ENCODE measurements at regions not wholly inside any gene's neighbourhood (a gene's known extent, or its start where the extent isn't known, plus 50 kb on each side); places are given as distances from the start of the nearest gene placed in this dataset.

DNA sequence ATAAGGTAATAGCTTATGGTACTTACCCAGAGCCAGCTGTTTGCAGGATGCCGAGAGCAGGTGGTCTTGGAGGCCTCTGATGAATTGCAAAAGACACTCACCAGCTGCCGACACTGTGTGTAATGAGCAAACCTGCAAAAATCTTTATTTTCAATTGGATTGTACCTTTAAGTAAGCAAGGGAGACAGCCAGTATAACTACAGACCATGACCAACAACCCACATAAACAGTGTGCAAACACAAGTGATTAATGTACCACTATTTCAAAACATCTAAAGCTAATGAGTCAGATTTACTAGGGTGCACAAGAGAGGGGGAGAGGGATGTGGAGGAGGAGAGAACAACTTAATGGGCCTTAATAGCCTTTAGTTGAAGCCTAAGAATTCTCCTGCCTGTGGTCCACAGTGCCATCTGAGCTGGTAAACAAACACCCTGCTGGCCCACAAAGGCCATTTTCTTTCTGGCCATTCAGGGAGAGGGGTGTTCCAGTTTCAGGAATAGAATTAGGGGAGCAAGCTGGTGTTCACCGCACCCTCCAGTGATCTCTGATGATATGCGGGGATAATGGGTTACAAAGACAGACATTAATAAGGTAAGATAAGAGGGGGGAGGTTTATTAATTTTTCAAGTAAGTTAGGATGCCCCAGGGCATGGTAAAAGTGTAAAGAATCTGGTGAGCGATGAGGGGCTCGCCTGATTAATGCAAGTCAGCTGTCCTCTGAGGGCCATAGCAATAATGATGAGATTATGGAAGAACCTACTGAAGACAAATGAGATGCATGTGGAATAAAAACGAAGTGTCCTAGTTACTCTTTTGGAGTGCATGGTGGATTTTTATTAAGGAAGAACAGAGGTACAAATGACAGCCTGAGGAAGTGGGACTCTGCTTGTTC lies 196.4 kb downstream of the HRH4 start:
- no peak overlapping the region for H3K27ac Mint-ChIP-seq
- intact Hi-C loops (cut with micrococcal nuclease), result no loop called here
- peaks cover 7 to 17% of the 10 kb centered on the region in 2 donors for H3K4me1 Mint-ChIP-seq
- Histone ChIP-seq H3K27me3 (ENCODE audit: control insufficient read depth, insufficient read depth, low read length) (no peaks in the 10 kb centered on the region), H3K4me1 (ENCODE audit: control insufficient read depth, insufficient read depth, low read length) (peaks cover 8% of the 10 kb centered on the region), H3K36me3 (ENCODE audit: control insufficient read depth, insufficient read depth, low read length) (no peaks in the 10 kb centered on the region), H3K9me3 (ENCODE audit: control insufficient read depth, insufficient read depth, low read length) (no peaks in the 10 kb centered on the region), H3K4me3 (ENCODE audit: low read length) (no peak overlapping the region), H3K27ac (ENCODE audit: low read length) (no peak overlapping the region)
- no peaks in the 10 kb centered on the region for H3K36me3 Mint-ChIP-seq
- no peaks in the 10 kb centered on the region for H3K9me3 Mint-ChIP-seq
- WGBS (ENCODE audit: insufficient coverage), result 85% methylated on average over 7 of the region's 7 CpGs
- no peak for DNase-seq
- peaks cover under 1 to 3% of the 10 kb centered on the region in 2 donors for H3K27me3 Mint-ChIP-seq (ENCODE audit: low read depth in 2 of 2)
- TF ChIP-seq, protein P1, sequence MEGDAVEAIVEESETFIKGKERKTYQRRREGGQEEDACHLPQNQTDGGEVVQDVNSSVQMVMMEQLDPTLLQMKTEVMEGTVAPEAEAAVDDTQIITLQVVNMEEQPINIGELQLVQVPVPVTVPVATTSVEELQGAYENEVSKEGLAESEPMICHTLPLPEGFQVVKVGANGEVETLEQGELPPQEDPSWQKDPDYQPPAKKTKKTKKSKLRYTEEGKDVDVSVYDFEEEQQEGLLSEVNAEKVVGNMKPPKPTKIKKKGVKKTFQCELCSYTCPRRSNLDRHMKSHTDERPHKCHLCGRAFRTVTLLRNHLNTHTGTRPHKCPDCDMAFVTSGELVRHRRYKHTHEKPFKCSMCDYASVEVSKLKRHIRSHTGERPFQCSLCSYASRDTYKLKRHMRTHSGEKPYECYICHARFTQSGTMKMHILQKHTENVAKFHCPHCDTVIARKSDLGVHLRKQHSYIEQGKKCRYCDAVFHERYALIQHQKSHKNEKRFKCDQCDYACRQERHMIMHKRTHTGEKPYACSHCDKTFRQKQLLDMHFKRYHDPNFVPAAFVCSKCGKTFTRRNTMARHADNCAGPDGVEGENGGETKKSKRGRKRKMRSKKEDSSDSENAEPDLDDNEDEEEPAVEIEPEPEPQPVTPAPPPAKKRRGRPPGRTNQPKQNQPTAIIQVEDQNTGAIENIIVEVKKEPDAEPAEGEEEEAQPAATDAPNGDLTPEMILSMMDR (IDR thresholded peaks at IDR 0.05), result no peak
- H3K4me3 Mint-ChIP-seq, result no peak overlapping the region
- no peak for ATAC-seq

DNA sequence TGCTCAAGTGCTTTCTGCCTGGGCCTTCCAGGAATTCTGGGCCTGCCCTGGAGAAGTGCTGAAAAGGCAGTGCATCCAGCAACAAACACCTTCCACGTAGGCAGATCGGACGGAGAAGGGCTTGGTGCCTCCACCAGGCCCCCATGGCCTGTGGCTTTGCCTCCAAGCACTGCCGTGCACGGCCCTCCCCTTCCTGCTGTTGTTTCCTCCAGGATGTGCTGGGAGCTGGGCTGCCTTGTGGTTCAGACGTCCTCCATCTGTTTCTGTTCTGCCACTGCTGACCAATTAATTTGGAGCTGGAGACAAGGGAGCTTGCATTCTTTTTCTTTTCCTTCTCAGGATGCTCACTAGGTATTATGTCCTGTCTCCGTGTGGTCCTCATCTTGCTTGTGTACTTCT lies 197.0 kb downstream of the HRH4 start:
- no peak overlapping the region for H3K27ac ChIP-seq (ENCODE audit: low read length)
- H3K27ac Mint-ChIP-seq, result no peak overlapping the region

GRCh38 chr18:24658302-24658701 lies 197.9 kb downstream of the HRH4 start:
- H3K4me3 ChIP-seq (ENCODE audit: low read length), result no peak overlapping the region
- ATAC-seq (no peak), DNase-seq (no peak)
- peaks cover 8 to 14% of the 10 kb centered on the region in 2 donors for H3K27me3 Mint-ChIP-seq (ENCODE audit: low read depth in 2 of 2)
- no peaks in the 10 kb centered on the region for H3K9me3 Mint-ChIP-seq
- TF ChIP-seq, protein P1 (IDR thresholded peaks at IDR 0.05), result no peak
- peaks cover 8% of the 10 kb centered on the region for H3K4me1 ChIP-seq (ENCODE audit: control insufficient read depth, insufficient read depth, low read length)
- H3K36me3 ChIP-seq (ENCODE audit: control insufficient read depth, insufficient read depth, low read length), result no peaks in the 10 kb centered on the region
- H3K9me3 ChIP-seq (ENCODE audit: control insufficient read depth, insufficient read depth, low read length), result no peaks in the 10 kb centered on the region
- no peaks in the 10 kb centered on the region for H3K36me3 Mint-ChIP-seq
- H3K27ac ChIP-seq (ENCODE audit: low read length), result no peak overlapping the region
- no peaks in the 10 kb centered on the region for H3K27me3 ChIP-seq (ENCODE audit: control insufficient read depth, insufficient read depth, low read length)
- WGBS (ENCODE audit: insufficient coverage), result 0% methylated on average over 1 of the region's 1 CpG
- no peak overlapping the region for H3K4me3 Mint-ChIP-seq
- no peak overlapping the region for H3K27ac Mint-ChIP-seq
- H3K4me1 Mint-ChIP-seq, result peaks cover 7 to 17% of the 10 kb centered on the region in 2 donors
- intact Hi-C loops (cut with micrococcal nuclease), result no loop called here

More for the DNA sequence above, 197.0 kb downstream of the HRH4 start:
- H3K4me1 Mint-ChIP-seq, result peaks cover 7 to 17% of the 10 kb centered on the region in 2 donors
- no peak for ATAC-seq
- Histone ChIP-seq H3K9me3 (ENCODE audit: control insufficient read depth, insufficient read depth, low read length) (no peaks in the 10 kb centered on the region), H3K4me3 (ENCODE audit: low read length) (no peak overlapping the region), H3K27me3 (ENCODE audit: control insufficient read depth, insufficient read depth, low read length) (no peaks in the 10 kb centered on the region), H3K4me1 (ENCODE audit: control insufficient read depth, insufficient read depth, low read length) (peaks cover 8% of the 10 kb centered on the region), H3K36me3 (ENCODE audit: control insufficient read depth, insufficient read depth, low read length) (no peaks in the 10 kb centered on the region)
- H3K36me3 Mint-ChIP-seq, result no peaks in the 10 kb centered on the region
- peaks cover 3 to 7% of the 10 kb centered on the region in 2 donors for H3K27me3 Mint-ChIP-seq (ENCODE audit: low read depth in 2 of 2)
- H3K9me3 Mint-ChIP-seq, result no peaks in the 10 kb centered on the region
- 42% methylated on average over 7 of the region's 7 CpGs for WGBS (ENCODE audit: insufficient coverage)
- DNase-seq, result no peak
- H3K4me3 Mint-ChIP-seq, result no peak overlapping the region
- intact Hi-C loops (cut with micrococcal nuclease), result no loop called here
- TF ChIP-seq, protein P1 (IDR thresholded peaks at IDR 0.05), result no peak
